ENCODE measurements at regions not wholly inside any gene's neighbourhood (a gene's known extent, or its start where the extent isn't known, plus 50 kb on each side); places are given as distances from the start of the nearest gene placed in this dataset.
A peak's percentile ranks its signal among the peaks of the same experiment; 100 is the strongest.

DNA sequence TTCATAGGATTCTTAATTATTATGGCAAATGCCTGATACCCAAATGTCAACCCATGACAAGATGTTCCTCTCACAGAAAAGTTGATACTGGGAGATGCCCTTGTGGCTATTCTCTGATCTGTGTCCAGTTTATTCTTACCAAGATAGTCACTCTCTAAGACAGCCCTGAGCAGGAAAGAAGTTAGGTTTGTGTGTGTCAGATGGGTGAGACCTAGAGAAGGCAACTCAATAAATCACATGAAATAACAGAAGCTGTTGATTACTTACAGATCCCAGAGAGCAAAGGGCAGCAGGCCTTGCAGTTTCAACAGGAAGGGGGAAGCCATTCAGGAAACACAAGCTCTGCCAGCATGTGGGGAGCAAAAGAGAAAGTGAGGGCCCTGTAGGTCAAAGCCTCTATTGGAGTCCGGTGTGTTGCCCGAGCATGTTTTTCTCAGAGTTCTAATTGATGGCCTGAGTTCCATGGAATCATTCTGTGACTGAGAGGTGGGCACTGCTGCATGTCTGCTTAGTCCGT is 1193.7 kb upstream of the CDH18 start:
- Mint-ChIP-seq H3K36me3 (no peaks in the 10 kb centered on the region), H3K27me3 (ENCODE audit: insufficient read depth, low read depth) (no peaks in the 10 kb centered on the region), H3K27ac (no peak overlapping the region), H3K4me1 (peaks cover 2% of the 10 kb centered on the region), H3K4me3 (no peak overlapping the region), H3K9me3 (no peaks in the 10 kb centered on the region)
- H3K27me3 ChIP-seq = no peaks in the 10 kb centered on the region
- no peak overlapping the region for H3K27ac ChIP-seq
- DNase-seq (ENCODE audit: low spot score) = no peak
- no peaks in the 10 kb centered on the region for H3F3A ChIP-seq (ENCODE audit: low read depth)
- H3K4me2 ChIP-seq = no peak overlapping the region
- H3K4me3 ChIP-seq = no peak overlapping the region
- H2AFZ ChIP-seq (replicated peaks) = peak overlapping the region; percentile 68
- H3K79me2 ChIP-seq (ENCODE audit: low read depth) = no peaks in the 10 kb centered on the region
- H4K20me1 ChIP-seq (ENCODE audit: low read depth) = no peaks in the 10 kb centered on the region
- no peaks in the 10 kb centered on the region for H3K36me3 ChIP-seq
- H3K4me1 ChIP-seq = no peaks in the 10 kb centered on the region
- TF ChIP-seq, protein P1, sequence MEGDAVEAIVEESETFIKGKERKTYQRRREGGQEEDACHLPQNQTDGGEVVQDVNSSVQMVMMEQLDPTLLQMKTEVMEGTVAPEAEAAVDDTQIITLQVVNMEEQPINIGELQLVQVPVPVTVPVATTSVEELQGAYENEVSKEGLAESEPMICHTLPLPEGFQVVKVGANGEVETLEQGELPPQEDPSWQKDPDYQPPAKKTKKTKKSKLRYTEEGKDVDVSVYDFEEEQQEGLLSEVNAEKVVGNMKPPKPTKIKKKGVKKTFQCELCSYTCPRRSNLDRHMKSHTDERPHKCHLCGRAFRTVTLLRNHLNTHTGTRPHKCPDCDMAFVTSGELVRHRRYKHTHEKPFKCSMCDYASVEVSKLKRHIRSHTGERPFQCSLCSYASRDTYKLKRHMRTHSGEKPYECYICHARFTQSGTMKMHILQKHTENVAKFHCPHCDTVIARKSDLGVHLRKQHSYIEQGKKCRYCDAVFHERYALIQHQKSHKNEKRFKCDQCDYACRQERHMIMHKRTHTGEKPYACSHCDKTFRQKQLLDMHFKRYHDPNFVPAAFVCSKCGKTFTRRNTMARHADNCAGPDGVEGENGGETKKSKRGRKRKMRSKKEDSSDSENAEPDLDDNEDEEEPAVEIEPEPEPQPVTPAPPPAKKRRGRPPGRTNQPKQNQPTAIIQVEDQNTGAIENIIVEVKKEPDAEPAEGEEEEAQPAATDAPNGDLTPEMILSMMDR (IDR thresholded peaks at IDR 0.05) = no peak
- TF ChIP-seq EZH2phosphoT487 (IDR thresholded peaks at IDR 0.05) (no peak), EZH2 (IDR thresholded peaks at IDR 0.05) (no peak)
- no peaks in the 10 kb centered on the region for H3K9me3 ChIP-seq (ENCODE audit: low read depth)
- H3K9ac ChIP-seq = no peak overlapping the region

GRCh38 chr5:21173526-21173925 is 1185.5 kb upstream of the CDH18 start:
- no peak for DNase-seq (ENCODE audit: low spot score)
- peaks cover 4% of the 10 kb centered on the region for H3K27me3 Mint-ChIP-seq (ENCODE audit: insufficient read depth, low read depth)
- H3K4me1 ChIP-seq = no peaks in the 10 kb centered on the region
- TF ChIP-seq, protein P1 (IDR thresholded peaks at IDR 0.05) = no peak
- no peak for TF ChIP-seq EZH2phosphoT487 (IDR thresholded peaks at IDR 0.05)
- no peak for TF ChIP-seq EZH2 (IDR thresholded peaks at IDR 0.05)
- H3F3A ChIP-seq (ENCODE audit: low read depth) = no peaks in the 10 kb centered on the region
- H3K4me1 Mint-ChIP-seq = no peaks in the 10 kb centered on the region
- H2AFZ ChIP-seq (replicated peaks) = no peak overlapping the region
- H3K4me2 ChIP-seq = no peak overlapping the region
- no peaks in the 10 kb centered on the region for H3K9me3 Mint-ChIP-seq
- no peaks in the 10 kb centered on the region for H3K27me3 ChIP-seq
- no peaks in the 10 kb centered on the region for H3K79me2 ChIP-seq (ENCODE audit: low read depth)
- H3K36me3 ChIP-seq = no peaks in the 10 kb centered on the region
- no peaks in the 10 kb centered on the region for H4K20me1 ChIP-seq (ENCODE audit: low read depth)
- no peaks in the 10 kb centered on the region for H3K9me3 ChIP-seq (ENCODE audit: low read depth)
- H3K27ac Mint-ChIP-seq = no peak overlapping the region
- no peak overlapping the region for H3K4me3 Mint-ChIP-seq
- H3K9ac ChIP-seq = no peak overlapping the region
- H3K4me3 ChIP-seq = no peak overlapping the region
- H3K36me3 Mint-ChIP-seq = no peaks in the 10 kb centered on the region
- no peak overlapping the region for H3K27ac ChIP-seq

GRCh38 chr5:21173036-21173435 is 1185.0 kb upstream of the CDH18 start:
- no peaks in the 10 kb centered on the region for H3K79me2 ChIP-seq (ENCODE audit: low read depth)
- H3K4me3 ChIP-seq = no peak overlapping the region
- no peaks in the 10 kb centered on the region for H3K27me3 ChIP-seq
- peaks cover 4% of the 10 kb centered on the region for H3K27me3 Mint-ChIP-seq (ENCODE audit: insufficient read depth, low read depth)
- H3K27ac ChIP-seq = no peak overlapping the region
- H2AFZ ChIP-seq (replicated peaks) = no peak overlapping the region
- no peaks in the 10 kb centered on the region for H3K9me3 ChIP-seq (ENCODE audit: low read depth)
- H3K4me1 Mint-ChIP-seq = no peaks in the 10 kb centered on the region
- H3K36me3 ChIP-seq = no peaks in the 10 kb centered on the region
- TF ChIP-seq EZH2 (IDR thresholded peaks at IDR 0.05) = no peak
- TF ChIP-seq, protein P1 (IDR thresholded peaks at IDR 0.05) = no peak
- no peak for TF ChIP-seq EZH2phosphoT487 (IDR thresholded peaks at IDR 0.05)
- no peaks in the 10 kb centered on the region for H3F3A ChIP-seq (ENCODE audit: low read depth)
- H4K20me1 ChIP-seq (ENCODE audit: low read depth) = no peaks in the 10 kb centered on the region
- H3K4me1 ChIP-seq = no peaks in the 10 kb centered on the region
- no peak overlapping the region for H3K27ac Mint-ChIP-seq
- no peaks in the 10 kb centered on the region for H3K36me3 Mint-ChIP-seq
- H3K9me3 Mint-ChIP-seq = no peaks in the 10 kb centered on the region
- H3K4me2 ChIP-seq = no peak overlapping the region
- H3K9ac ChIP-seq = no peak overlapping the region
- no peak for DNase-seq (ENCODE audit: low spot score)
- no peak overlapping the region for H3K4me3 Mint-ChIP-seq

Measured in neural progenitor cell (in vitro differentiated cells).